ACHN (cell line): ENCODE measurements at regions not wholly inside any gene's neighbourhood (a gene's known extent, or its start where the extent isn't known, plus 50 kb on each side); places are given as distances from the start of the nearest gene placed in this dataset.

ENCODE experiments used
- DNase-seq: peaks from one replicate; pipeline ENCODE4 v3.0.0-alpha.2; 2015
- in situ Hi-C: cut with HindIII; loops from 2 replicates; pipeline ENCODE4 v1.10.0; 2017; ENCODE audit warnings: low sequenced_read_pairs, low pct_ligation_motif_present, low pct_unique_long_range_greater_than_20kb

- in situ Hi-C loops = no loop called here
- no peak for DNase-seq
Measured at GRCh38 chr9:73684601-73685000, 532.9 kb downstream of the ANXA1 start.

GRCh38 chr9:73685786-73686185 lies 534.1 kb downstream of the ANXA1 start:
- in situ Hi-C loops = no loop called here
- no peak for DNase-seq

GRCh38 chr9:73689051-73689870 lies 537.6 kb downstream of the ANXA1 start:
- in situ Hi-C loops = no loop called here
- no peak for DNase-seq

GRCh38 chr9:73701415-73702057 lies 549.9 kb downstream of the ANXA1 start:
- peak; percentile 12 for DNase-seq
- in situ Hi-C loops = no loop called here

- in situ Hi-C loops = no loop called here
Measured at GRCh38 chr9:73714294-73714693, 562.6 kb downstream of the ANXA1 start.

GRCh38 chr9:73715591-73715990 lies 563.9 kb downstream of the ANXA1 start:
- no peak for DNase-seq
- in situ Hi-C loops = no loop called here

More at GRCh38 chr9:73714294-73714693, 562.6 kb downstream of the ANXA1 start:
- DNase-seq = no peak

GRCh38 chr9:73719660-73720059 lies 568.0 kb downstream of the ANXA1 start:
- in situ Hi-C loops = no loop called here
- DNase-seq = no peak

GRCh38 chr9:73720601-73721000 lies 568.9 kb downstream of the ANXA1 start:
- in situ Hi-C loops = no loop called here
- no peak for DNase-seq

- in situ Hi-C loops = no loop called here
- no peak for DNase-seq
Measured at GRCh38 chr9:73736270-73736669, 584.6 kb downstream of the ANXA1 start.

GRCh38 chr9:73738741-73739530 lies 587.3 kb downstream of the ANXA1 start:
- DNase-seq = no peak
- in situ Hi-C loops = no loop called here

GRCh38 chr9:73741316-73741715 lies 589.7 kb downstream of the ANXA1 start:
- in situ Hi-C loops = no loop called here
- no peak for DNase-seq

- in situ Hi-C loops = no loop called here
- no peak for DNase-seq
Measured at GRCh38 chr9:73742412-73742811, 590.7 kb downstream of the ANXA1 start.

- DNase-seq = no peak
- in situ Hi-C loops = no loop called here
Measured at GRCh38 chr9:73743826-73744225, 592.2 kb downstream of the ANXA1 start.

- in situ Hi-C loops = no loop called here
- no peak for DNase-seq
Measured at GRCh38 chr9:73745598-73745997, 593.9 kb downstream of the ANXA1 start.

- in situ Hi-C loops = no loop called here
Measured at GRCh38 chr9:73753171-73753570, 601.5 kb downstream of the ANXA1 start.

GRCh38 chr9:73761905-73762304 lies 610.2 kb downstream of the ANXA1 start:
- in situ Hi-C loops = no loop called here
- DNase-seq = no peak

More at GRCh38 chr9:73753171-73753570, 601.5 kb downstream of the ANXA1 start:
- DNase-seq = peak; percentile 9

- in situ Hi-C loops = no loop called here
- DNase-seq = no peak
Measured at GRCh38 chr9:73773896-73774295, 622.2 kb downstream of the ANXA1 start.

GRCh38 chr9:73775757-73776156 lies 624.1 kb downstream of the ANXA1 start:
- DNase-seq = no peak
- in situ Hi-C loops = no loop called here

GRCh38 chr9:73780916-73781315 lies 629.3 kb downstream of the ANXA1 start:
- DNase-seq = peak; percentile 78
- in situ Hi-C loops = no loop called here
